Neural progenitor cell (in vitro differentiated cells): ENCODE measurements at regions not wholly inside any gene's neighbourhood (a gene's known extent, or its start where the extent isn't known, plus 50 kb on each side); places are given as distances from the start of the nearest gene placed in this dataset.

Experiments
- DNase-seq: peaks from one replicate; pipeline ENCODE4 v3.0.0-alpha.2; 2016; ENCODE audit warnings: low spot score
- H2AFZ ChIP-seq: fragments of 200-600 bp; sonication (generic); replicated peaks from 2 replicates; pipeline ENCODE4 v1.6.1; 2016; ENCODE audit warnings: antibody characterized with exemption
- H3F3A ChIP-seq: fragments of 200-600 bp; sonication (generic); 2 replicates; pipeline ENCODE4 v1.6.1; 2016; ENCODE audit warnings: antibody characterized with exemption, low read depth
- H3K27ac ChIP-seq: fragments of 200-600 bp; sonication (generic); 2 replicates; pipeline ENCODE4 v1.5.1; 2016; ENCODE audit warnings: mild to moderate bottlenecking
- H3K27me3 ChIP-seq: fragments of 200-600 bp; sonication (generic); 2 replicates; pipeline ENCODE4 v1.6.1; 2016; ENCODE audit warnings: mild to moderate bottlenecking, moderate library complexity
- H3K36me3 ChIP-seq: fragments of 200-600 bp; sonication (generic); 2 replicates; pipeline ENCODE4 v1.5.1; 2016
- H3K4me1 ChIP-seq: fragments of 200-600 bp; sonication (generic); 2 replicates; pipeline ENCODE4 v1.6.1; 2016; ENCODE audit warnings: mixed run types
- H3K4me2 ChIP-seq: fragments of 200-600 bp; sonication (generic); 2 replicates; pipeline ENCODE4 v1.6.1; 2016
- H3K4me3 ChIP-seq: fragments of 200-600 bp; sonication (generic); 2 replicates; pipeline ENCODE4 v1.5.1; 2016
- H3K79me2 ChIP-seq: fragments of 200-600 bp; sonication (generic); 2 replicates; pipeline ENCODE4 v1.6.1; 2016; ENCODE audit warnings: low read depth
- H3K9ac ChIP-seq: fragments of 200-600 bp; sonication (generic); 2 replicates; pipeline ENCODE4 v1.6.1; 2016
- H3K9me3 ChIP-seq: fragments of 200-600 bp; sonication (generic); 2 replicates; pipeline ENCODE4 v1.5.1; 2016; ENCODE audit warnings: low read depth
- H4K20me1 ChIP-seq: fragments of 200-600 bp; sonication (generic); 2 replicates; pipeline ENCODE4 v1.6.1; 2016; ENCODE audit warnings: low read depth
- H3K27ac Mint-ChIP-seq: 3 replicates; pipeline ENCODE4 v1.8.0; 2021; ENCODE audit warnings: mixed read lengths
- H3K27me3 Mint-ChIP-seq: 2 replicates; pipeline ENCODE4 v1.8.0; 2022; ENCODE audit warnings: low read depth, mild to moderate bottlenecking, inconsistent platforms, moderate library complexity, mixed read lengths; ENCODE audit not compliant: insufficient read depth
- H3K36me3 Mint-ChIP-seq: 3 replicates; pipeline ENCODE4 v1.8.0; 2021; ENCODE audit warnings: mixed read lengths
- H3K4me1 Mint-ChIP-seq: 3 replicates; pipeline ENCODE4 v1.8.0; 2021; ENCODE audit warnings: mixed read lengths
- H3K4me3 Mint-ChIP-seq: 3 replicates; pipeline ENCODE4 v1.8.0; 2021; ENCODE audit warnings: mild to moderate bottlenecking, moderate library complexity, mixed read lengths
- H3K9me3 Mint-ChIP-seq: 3 replicates; pipeline ENCODE4 v1.8.0; 2020; ENCODE audit warnings: mixed read lengths
- CTCF ChIP-seq: fragments of 200-600 bp; sonication (generic); IDR thresholded peaks from 2 replicates; pipeline ENCODE4 v1.5.1; 2017; ENCODE audit warnings: antibody characterized with exemption, mild to moderate bottlenecking
- EZH2 ChIP-seq: fragments of 200-600 bp; sonication (generic); IDR thresholded peaks from 2 replicates; pipeline ENCODE4 v1.6.1; 2017; ENCODE audit warnings: antibody characterized with exemption, mild to moderate bottlenecking, moderate library complexity
- EZH2phosphoT487 ChIP-seq: fragments of 200-600 bp; sonication (generic); IDR thresholded peaks from 2 replicates; pipeline ENCODE4 v1.6.1; 2017; ENCODE audit warnings: antibody characterized with exemption

DNA sequence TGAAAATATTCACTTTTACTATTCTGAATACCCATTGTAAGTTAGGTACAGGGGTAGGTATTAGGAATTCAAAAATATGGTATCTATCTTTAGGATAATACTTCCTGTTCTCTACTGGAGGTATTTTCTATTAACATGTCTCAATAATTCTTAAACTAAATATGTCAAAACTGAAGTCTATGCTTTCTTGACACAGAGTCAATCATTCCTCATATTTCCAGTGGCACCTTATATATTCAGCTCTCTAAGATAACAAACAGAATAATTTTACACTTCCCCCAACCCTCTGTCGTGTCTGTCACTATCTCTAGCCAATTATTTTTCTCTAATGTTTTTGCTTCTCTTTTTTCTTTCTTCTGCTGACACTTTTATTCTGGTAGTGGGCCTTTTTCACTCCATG is 138.9 kb downstream of the TMEM26 start:
- Histone ChIP-seq H3K27me3 (no peaks in the 10 kb centered on the region), H3K4me3 (no peak overlapping the region), H3F3A (no peaks in the 10 kb centered on the region), H3K27ac (no peak overlapping the region), H3K4me1 (no peaks in the 10 kb centered on the region), H2AFZ (no peak overlapping the region), H3K79me2 (no peaks in the 10 kb centered on the region), H3K9me3 (no peaks in the 10 kb centered on the region), H3K4me2 (no peak overlapping the region), H4K20me1 (no peaks in the 10 kb centered on the region), H3K36me3 (no peaks in the 10 kb centered on the region), H3K9ac (no peak overlapping the region)
- TF ChIP-seq CTCF (no peak), EZH2phosphoT487 (no peak), EZH2 (no peak)
- no peak for DNase-seq
- Mint-ChIP-seq H3K9me3 (no peaks in the 10 kb centered on the region), H3K4me3 (no peak overlapping the region), H3K27me3 (peaks cover 2% of the 10 kb centered on the region), H3K4me1 (no peaks in the 10 kb centered on the region), H3K27ac (no peak overlapping the region), H3K36me3 (no peaks in the 10 kb centered on the region)

GRCh38 chr10:61313460-61313859 is 139.7 kb downstream of the TMEM26 start:
- Histone ChIP-seq H2AFZ (no peak overlapping the region), H3K36me3 (no peaks in the 10 kb centered on the region), H3K27me3 (no peaks in the 10 kb centered on the region), H3K79me2 (no peaks in the 10 kb centered on the region), H4K20me1 (no peaks in the 10 kb centered on the region), H3K4me1 (no peaks in the 10 kb centered on the region), H3K4me2 (no peak overlapping the region), H3K9ac (no peak overlapping the region), H3K9me3 (no peaks in the 10 kb centered on the region), H3F3A (no peaks in the 10 kb centered on the region), H3K4me3 (no peak overlapping the region), H3K27ac (no peak overlapping the region)
- TF ChIP-seq EZH2 (no peak), EZH2phosphoT487 (no peak), CTCF (no peak)
- H3K4me1 Mint-ChIP-seq, result no peaks in the 10 kb centered on the region
- H3K27me3 Mint-ChIP-seq, result peaks cover 2% of the 10 kb centered on the region
- DNase-seq, result no peak
- no peaks in the 10 kb centered on the region for H3K9me3 Mint-ChIP-seq
- H3K36me3 Mint-ChIP-seq, result no peaks in the 10 kb centered on the region
- no peak overlapping the region for H3K27ac Mint-ChIP-seq
- H3K4me3 Mint-ChIP-seq, result no peak overlapping the region

DNA sequence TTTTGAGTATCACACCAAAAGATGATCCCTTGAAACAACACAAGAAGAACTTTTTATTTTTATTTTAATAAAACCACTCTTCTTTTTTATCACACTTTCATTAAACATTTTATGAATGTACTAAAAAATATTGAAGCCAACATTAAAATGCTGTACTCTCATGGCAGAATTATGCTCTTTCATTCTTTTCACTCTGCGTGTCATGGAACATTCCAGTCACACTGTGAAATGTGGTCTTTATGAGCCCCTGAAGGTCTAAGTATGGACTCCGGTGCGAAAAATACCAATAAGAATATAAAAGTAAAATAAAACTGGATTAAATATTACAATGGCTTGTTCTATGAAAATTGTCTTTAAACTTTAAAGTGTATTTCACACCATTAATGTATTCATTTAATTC is 148.4 kb downstream of the TMEM26 start:
- no peaks in the 10 kb centered on the region for H3K36me3 Mint-ChIP-seq
- H3K9ac ChIP-seq, result no peak overlapping the region
- H2AFZ ChIP-seq, result no peak overlapping the region

More for the DNA sequence above, 148.4 kb downstream of the TMEM26 start:
- no peak overlapping the region for H3K4me3 Mint-ChIP-seq
- H3K4me1 Mint-ChIP-seq, result no peaks in the 10 kb centered on the region
- no peaks in the 10 kb centered on the region for H3K36me3 ChIP-seq
- H3K4me3 ChIP-seq, result no peak overlapping the region
- no peaks in the 10 kb centered on the region for H3K9me3 ChIP-seq
- DNase-seq, result no peak
- H3K4me2 ChIP-seq, result no peak overlapping the region
- H3K9me3 Mint-ChIP-seq, result no peaks in the 10 kb centered on the region
- TF ChIP-seq EZH2phosphoT487, result no peak
- TF ChIP-seq CTCF, result no peak
- TF ChIP-seq EZH2, result no peak
- no peaks in the 10 kb centered on the region for H3K79me2 ChIP-seq
- H3F3A ChIP-seq, result no peaks in the 10 kb centered on the region
- no peak overlapping the region for H3K27ac ChIP-seq
- H3K27ac Mint-ChIP-seq, result no peak overlapping the region
- no peaks in the 10 kb centered on the region for H3K4me1 ChIP-seq
- H4K20me1 ChIP-seq, result no peaks in the 10 kb centered on the region
- H3K27me3 ChIP-seq, result no peaks in the 10 kb centered on the region
- no peaks in the 10 kb centered on the region for H3K27me3 Mint-ChIP-seq
